Trophoblast cell (in vitro differentiated cells and primary cell): ENCODE measurements at regions not wholly inside any gene's neighbourhood (a gene's known extent, or its start where the extent isn't known, plus 50 kb on each side); places are given as distances from the start of the nearest gene placed in this dataset.

Source experiments
- DNase-seq, 2 donors: peaks; one replicate each; pipeline ENCODE4 v3.0.0-alpha.2; 2016
- H2AFZ ChIP-seq: 2 replicates; pipeline ENCODE4 v1.6.1; 2013; ENCODE audit warnings: low read length, moderate library complexity, mild to moderate bottlenecking; ENCODE audit not compliant: insufficient read depth, poor library complexity
- H2AK5ac ChIP-seq: 2 replicates; pipeline ENCODE4 v1.6.1; 2013; ENCODE audit warnings: mild to moderate bottlenecking, low read length
- H2BK120ac ChIP-seq: 2 replicates; pipeline ENCODE4 v1.6.1; 2013; ENCODE audit warnings: low read length, mild to moderate bottlenecking, moderate library complexity; ENCODE audit not compliant: insufficient read depth, poor library complexity
- H2BK12ac ChIP-seq: 2 replicates; pipeline ENCODE4 v1.6.1; 2013; ENCODE audit warnings: mild to moderate bottlenecking, low read length, moderate library complexity
- H2BK5ac ChIP-seq: 2 replicates; pipeline ENCODE4 v1.6.1; 2013; ENCODE audit warnings: low read length, low read depth, moderate library complexity, mild to moderate bottlenecking; ENCODE audit not compliant: poor library complexity
- H3K14ac ChIP-seq: 2 replicates; pipeline ENCODE4 v1.6.1; 2013; ENCODE audit warnings: mild to moderate bottlenecking, low read length
- H3K18ac ChIP-seq: 2 replicates; pipeline ENCODE4 v1.6.1; 2013; ENCODE audit warnings: mild to moderate bottlenecking, low read length
- H3K23ac ChIP-seq: 2 replicates; pipeline ENCODE4 v1.6.1; 2013; ENCODE audit warnings: low read length
- H3K27ac ChIP-seq: 2 replicates; pipeline ENCODE4 v1.5.1; 2013; ENCODE audit warnings: low read depth, mild to moderate bottlenecking, inconsistent platforms, low read length, moderate library complexity
- H3K27me3 ChIP-seq: 2 replicates; pipeline ENCODE4 v1.6.1; 2013; ENCODE audit warnings: inconsistent platforms, mild to moderate bottlenecking, low read length, moderate library complexity; ENCODE audit not compliant: insufficient read depth
- H3K36me3 ChIP-seq, 2 experiments: 1 replicate in 1 of 2; 2 replicates in 1 of 2; pipeline ENCODE4 v1.6.1; 2013; ENCODE audit warnings: low read length in 2 of 2, mild to moderate bottlenecking in 2 of 2, moderate library complexity in 1 of 2; ENCODE audit not compliant: insufficient read depth in 2 of 2, control insufficient read depth in 1 of 2
- H3K4ac ChIP-seq: 2 replicates; pipeline ENCODE4 v1.6.1; 2013; ENCODE audit warnings: low read depth, mild to moderate bottlenecking, low read length, moderate library complexity
- H3K4me1 ChIP-seq, 2 experiments: 1 replicate in 1 of 2; 2 replicates in 1 of 2; pipeline ENCODE4 v1.6.1; 2013; ENCODE audit warnings: low read length in 2 of 2, mild to moderate bottlenecking in 2 of 2, moderate library complexity in 1 of 2; ENCODE audit not compliant: insufficient read depth in 2 of 2, control insufficient read depth in 1 of 2
- H3K4me2 ChIP-seq: 2 replicates; pipeline ENCODE4 v1.6.1; 2013; ENCODE audit warnings: inconsistent platforms, mild to moderate bottlenecking, low read length, moderate library complexity
- H3K4me3 ChIP-seq: 2 replicates; pipeline ENCODE4 v1.5.1; 2013; ENCODE audit warnings: mild to moderate bottlenecking, low read depth, low read length, inconsistent platforms
- H3K79me1 ChIP-seq: one replicate; pipeline ENCODE4 v1.6.1; 2013; ENCODE audit warnings: low read length
- H3K79me2 ChIP-seq: 2 replicates; pipeline ENCODE4 v1.6.1; 2013; ENCODE audit warnings: low read length, mild to moderate bottlenecking; ENCODE audit not compliant: control insufficient read depth, insufficient read depth, poor library complexity
- H3K9ac ChIP-seq: 2 replicates; pipeline ENCODE4 v1.6.1; 2013; ENCODE audit warnings: mild to moderate bottlenecking, low read length
- H3K9me3 ChIP-seq: 2 replicates; pipeline ENCODE4 v1.6.1; 2013; ENCODE audit warnings: low read depth, mild to moderate bottlenecking, control low read depth, inconsistent platforms, low read length; ENCODE audit not compliant: insufficient read depth
- H4K12ac ChIP-seq: 2 replicates; pipeline ENCODE4 v1.6.1; 2013; ENCODE audit warnings: low read depth, mild to moderate bottlenecking, low read length, moderate library complexity
- H4K8ac ChIP-seq: 2 replicates; pipeline ENCODE4 v1.6.1; 2013; ENCODE audit warnings: low read depth, mild to moderate bottlenecking, low read length, moderate library complexity
- H4K91ac ChIP-seq: one replicate; pipeline ENCODE4 v1.6.1; 2013; ENCODE audit warnings: low read depth, mild to moderate bottlenecking, low read length, moderate library complexity
- whole genome bisulfite sequencing: extraction: QIAGEN DNeasy Blood & Tissue Kit; methylation state at CpG from one replicate; pipeline ENCODE4 v1.1.7; 2013; ENCODE audit warnings: missing lambda C conversion rate; ENCODE audit not compliant: insufficient read length, insufficient coverage; ENCODE audit errors: extremely low coverage; 5-methylcytosine and 5-hydroxymethylcytosine counted together

- no peak overlapping the region for H2BK12ac ChIP-seq
- H3K27me3 ChIP-seq = no peaks in the 10 kb centered on the region
- no CpG with 5 or more reads among the region's 9 CpGs for WGBS
- no peak overlapping the region for H3K27ac ChIP-seq
- no peaks in the 10 kb centered on the region for H3K4me1 ChIP-seq
- no peak overlapping the region for H3K14ac ChIP-seq
- H3K36me3 ChIP-seq = no peaks in the 10 kb centered on the region
- H3K9ac ChIP-seq = no peak overlapping the region
- no peak overlapping the region for H3K23ac ChIP-seq
- no peak overlapping the region for H3K4ac ChIP-seq
- no peak overlapping the region for H2AFZ ChIP-seq
- no peaks in the 10 kb centered on the region for H3K79me1 ChIP-seq
- H3K79me2 ChIP-seq = no peaks in the 10 kb centered on the region
- H3K9me3 ChIP-seq = peaks cover 1% of the 10 kb centered on the region
- H3K4me2 ChIP-seq = no peak overlapping the region
- no peak for DNase-seq
- H4K12ac ChIP-seq = no peak overlapping the region
- H4K91ac ChIP-seq = no peak overlapping the region
- no peak overlapping the region for H2BK120ac ChIP-seq
- no peak overlapping the region for H3K18ac ChIP-seq
- H4K8ac ChIP-seq = no peak overlapping the region
- no peak overlapping the region for H3K4me3 ChIP-seq
- H2AK5ac ChIP-seq = no peak overlapping the region
- no peak overlapping the region for H2BK5ac ChIP-seq
These were observed 609.9 kb upstream of the SALL1 start for GRCh38 chr16:51761001-51761400.

GRCh38 chr16:51759999-51760398 is 608.9 kb upstream of the SALL1 start:
- no peaks in the 10 kb centered on the region for H3K79me1 ChIP-seq
- H3K4me2 ChIP-seq = no peak overlapping the region
- WGBS = no CpG with 5 or more reads among the region's 5 CpGs
- no peak overlapping the region for H4K8ac ChIP-seq
- H3K27me3 ChIP-seq = no peaks in the 10 kb centered on the region
- no peak overlapping the region for H3K18ac ChIP-seq
- no peak overlapping the region for H4K91ac ChIP-seq
- peaks cover 4% of the 10 kb centered on the region in 2 experiments for H3K4me1 ChIP-seq
- H3K14ac ChIP-seq = no peak overlapping the region
- H3K9me3 ChIP-seq = peaks cover 1% of the 10 kb centered on the region
- H2AK5ac ChIP-seq = no peak overlapping the region
- no peaks in the 10 kb centered on the region for H3K36me3 ChIP-seq
- no peak overlapping the region for H2BK12ac ChIP-seq
- H3K9ac ChIP-seq = no peak overlapping the region
- H2BK120ac ChIP-seq = no peak overlapping the region
- H2AFZ ChIP-seq = no peak overlapping the region
- H3K27ac ChIP-seq = no peak overlapping the region
- H4K12ac ChIP-seq = no peak overlapping the region
- no peak overlapping the region for H3K4me3 ChIP-seq
- no peak overlapping the region for H3K4ac ChIP-seq
- H3K23ac ChIP-seq = no peak overlapping the region
- no peak for DNase-seq
- H3K79me2 ChIP-seq = no peaks in the 10 kb centered on the region
- no peak overlapping the region for H2BK5ac ChIP-seq

- no peak overlapping the region for H3K18ac ChIP-seq
- WGBS = no CpG with 5 or more reads among the region's 4 CpGs
- H3K36me3 ChIP-seq = no peaks in the 10 kb centered on the region
- no peak overlapping the region for H3K27ac ChIP-seq
- no peaks in the 10 kb centered on the region for H3K79me2 ChIP-seq
- no peak overlapping the region for H4K12ac ChIP-seq
- H2AFZ ChIP-seq = no peak overlapping the region
- no peak overlapping the region for H3K4ac ChIP-seq
- no peak overlapping the region for H4K8ac ChIP-seq
- H4K91ac ChIP-seq = no peak overlapping the region
- H3K9me3 ChIP-seq = peaks cover 1% of the 10 kb centered on the region
- H2AK5ac ChIP-seq = no peak overlapping the region
- H2BK12ac ChIP-seq = no peak overlapping the region
- DNase-seq = no peak
- no peaks in the 10 kb centered on the region for H3K27me3 ChIP-seq
- no peak overlapping the region for H3K9ac ChIP-seq
- no peak overlapping the region for H3K23ac ChIP-seq
- no peaks in the 10 kb centered on the region for H3K79me1 ChIP-seq
- no peak overlapping the region for H2BK5ac ChIP-seq
- no peak overlapping the region for H2BK120ac ChIP-seq
- H3K14ac ChIP-seq = no peak overlapping the region
- no peak overlapping the region for H3K4me3 ChIP-seq
- no peak overlapping the region for H3K4me2 ChIP-seq
- H3K4me1 ChIP-seq = peaks cover 5 to 9% of the 10 kb centered on the region in 2 experiments
These were observed 608.3 kb upstream of the SALL1 start for GRCh38 chr16:51759329-51759728.

- H2AK5ac ChIP-seq = no peak overlapping the region
- H3K4ac ChIP-seq = no peak overlapping the region
- no peak overlapping the region for H4K12ac ChIP-seq
- no peak overlapping the region for H2AFZ ChIP-seq
- whole genome bisulfite sequencing = no CpG with 5 or more reads among the region's 2 CpGs
- no peak overlapping the region for H2BK120ac ChIP-seq
- H3K79me2 ChIP-seq = no peaks in the 10 kb centered on the region
- H4K91ac ChIP-seq = no peak overlapping the region
- no peak for DNase-seq
- no peak overlapping the region for H2BK12ac ChIP-seq
- H2BK5ac ChIP-seq = no peak overlapping the region
- H3K9ac ChIP-seq = no peak overlapping the region
- no peak overlapping the region for H4K8ac ChIP-seq
- no peak overlapping the region for H3K14ac ChIP-seq
- no peaks in the 10 kb centered on the region for H3K79me1 ChIP-seq
- H3K9me3 ChIP-seq = peaks cover 1% of the 10 kb centered on the region
- H3K4me2 ChIP-seq = no peak overlapping the region
- no peaks in the 10 kb centered on the region for H3K27me3 ChIP-seq
- H3K27ac ChIP-seq = no peak overlapping the region
- no peak overlapping the region for H3K23ac ChIP-seq
- peaks cover 5 to 10% of the 10 kb centered on the region in 2 experiments for H3K4me1 ChIP-seq
- H3K36me3 ChIP-seq = no peaks in the 10 kb centered on the region
- no peak overlapping the region for H3K18ac ChIP-seq
- H3K4me3 ChIP-seq = no peak overlapping the region
These were observed 606.9 kb upstream of the SALL1 start for GRCh38 chr16:51757921-51758479.
